WTC11 (cell line): ENCODE measurements at regions not wholly inside any gene's neighbourhood (a gene's known extent, or its start where the extent isn't known, plus 50 kb on each side); places are given as distances from the start of the nearest gene placed in this dataset.

Experiments used
- AFF4 ChIP-seq: sonication (generic); formaldehyde crosslinking; IDR thresholded peaks from 2 replicates; pipeline ENCODE4 v1.8.1; 2023; ENCODE audit warnings: mild to moderate bottlenecking, missing genetic modification reagents, borderline replicate concordance
- ATF3 ChIP-seq: sonication (generic); formaldehyde crosslinking; conservative IDR thresholded peaks from 2 replicates; pipeline ENCODE4 v1.8.1; 2022; ENCODE audit warnings: mild to moderate bottlenecking, missing genetic modification reagents
- CREM ChIP-seq: sonication (generic); formaldehyde crosslinking; IDR thresholded peaks from 2 replicates; pipeline ENCODE4 v1.8.1; 2022; ENCODE audit warnings: mild to moderate bottlenecking, missing genetic modification reagents, moderate library complexity
- CTCF ChIP-seq: fragments of 200-600 bp; IDR thresholded peaks from 2 replicates; pipeline ENCODE4 v1.8.0; 2022; ENCODE audit warnings: antibody characterized with exemption
- ESRRA ChIP-seq: sonication (generic); formaldehyde crosslinking; IDR thresholded peaks from 2 replicates; pipeline ENCODE4 v1.8.1; 2022; ENCODE audit warnings: mild to moderate bottlenecking, missing genetic modification reagents, borderline replicate concordance
- GABPB1 ChIP-seq: sonication (generic); formaldehyde crosslinking; IDR thresholded peaks from 2 replicates; pipeline ENCODE4 v1.8.1; 2023; ENCODE audit warnings: mild to moderate bottlenecking, missing genetic modification reagents
- IRF1 ChIP-seq: sonication (generic); formaldehyde crosslinking; IDR thresholded peaks from 2 replicates; pipeline ENCODE4 v1.8.0; 2023; ENCODE audit warnings: missing genetic modification reagents
- JUN ChIP-seq: sonication (generic); formaldehyde crosslinking; IDR thresholded peaks from 2 replicates; pipeline ENCODE4 v1.8.0; 2023; ENCODE audit warnings: mild to moderate bottlenecking, missing genetic modification reagents
- SMAD3 ChIP-seq: sonication (generic); formaldehyde crosslinking; IDR thresholded peaks from 2 replicates; pipeline ENCODE4 v1.8.0; 2022; ENCODE audit warnings: missing genetic modification reagents, mild to moderate bottlenecking, borderline replicate concordance
- TEAD4 ChIP-seq: sonication (generic); formaldehyde crosslinking; IDR thresholded peaks from 2 replicates; pipeline ENCODE4 v1.8.0; 2022; ENCODE audit warnings: mild to moderate bottlenecking, missing genetic modification reagents
- ZNF232 ChIP-seq: sonication (generic); formaldehyde crosslinking; IDR thresholded peaks from 2 replicates; pipeline ENCODE4 v1.8.0; 2022; ENCODE audit warnings: mild to moderate bottlenecking, missing genetic modification reagents
- ZNF423 ChIP-seq: fragments of 250-450 bp; sonication (Bioruptor Pico); IDR thresholded peaks from 2 replicates; pipeline ENCODE4 v2.1.2; 2022; ENCODE audit warnings: mild to moderate bottlenecking, moderate library complexity

GRCh38 chr10:15943426-15943825 lies 83.1 kb upstream of the MINDY3 start:
- TF ChIP-seq CTCF (no peak), TEAD4 (CRISPR knock-in tag) (no peak), ZNF232 (CRISPR knock-in tag) (no peak), AFF4 (no peak), ATF3 (no peak), JUN (CRISPR knock-in tag) (no peak), IRF1 (CRISPR knock-in tag) (no peak), ESRRA (CRISPR knock-in tag) (no peak), CREM (CRISPR knock-in tag) (no peak), GABPB1 (no peak), ZNF423 (no peak), SMAD3 (CRISPR knock-in tag) (no peak)
